Globus pallidus (tissue), 1 donor: ENCODE measurements at regions not wholly inside any gene's neighbourhood (a gene's known extent, or its start where the extent isn't known, plus 50 kb on each side); places are given as distances from the start of the nearest gene placed in this dataset.
"Not testable (repeated sequence)": the region's sequence is repeated elsewhere in the genome, so short reads cannot be mapped to it uniquely, and the experiment has no call there.

Experiments used
- DNase-seq: peaks from one replicate; pipeline ENCODE4 v3.0.0-alpha.2; 2015; ENCODE audit warnings: low spot score

DNA sequence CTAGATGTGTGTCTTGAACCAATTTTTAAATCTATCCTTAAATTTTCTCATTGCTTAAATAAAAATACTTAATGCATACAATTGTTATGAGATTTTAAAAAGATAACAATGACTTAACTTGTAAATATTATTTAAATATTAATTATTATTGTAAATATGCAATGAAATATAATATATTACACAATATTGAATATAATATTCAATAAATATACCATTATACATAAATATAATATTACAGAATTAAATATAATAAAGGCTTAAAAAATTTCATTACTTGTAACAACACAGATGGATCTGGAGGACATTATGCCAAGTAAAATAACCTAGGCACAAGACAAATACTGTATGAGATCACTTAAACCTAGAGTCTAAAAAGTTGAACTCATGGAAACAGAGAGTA lies 1532.3 kb downstream of the PCDH9 start:
- DNase-seq = no peak

DNA sequence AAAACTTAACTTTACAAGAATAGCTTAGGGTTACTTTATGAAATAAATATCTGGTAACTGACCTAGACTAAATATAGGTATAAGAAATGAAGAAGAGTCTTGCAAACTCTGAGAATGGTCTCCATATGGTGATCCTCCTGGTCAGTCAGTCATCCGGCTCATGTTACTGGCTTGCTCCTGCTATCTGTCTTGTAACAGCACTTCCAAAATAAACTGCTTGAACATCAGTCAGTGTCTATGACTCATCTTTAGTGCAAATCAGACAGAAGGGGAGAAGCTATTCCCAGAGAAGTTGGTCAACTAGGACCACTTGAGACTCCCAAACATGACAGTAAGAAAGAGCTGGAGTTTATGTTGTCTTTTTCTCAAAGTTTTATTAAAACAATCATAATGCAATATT lies 1550.9 kb downstream of the PCDH9 start:
- no peak for DNase-seq

DNA sequence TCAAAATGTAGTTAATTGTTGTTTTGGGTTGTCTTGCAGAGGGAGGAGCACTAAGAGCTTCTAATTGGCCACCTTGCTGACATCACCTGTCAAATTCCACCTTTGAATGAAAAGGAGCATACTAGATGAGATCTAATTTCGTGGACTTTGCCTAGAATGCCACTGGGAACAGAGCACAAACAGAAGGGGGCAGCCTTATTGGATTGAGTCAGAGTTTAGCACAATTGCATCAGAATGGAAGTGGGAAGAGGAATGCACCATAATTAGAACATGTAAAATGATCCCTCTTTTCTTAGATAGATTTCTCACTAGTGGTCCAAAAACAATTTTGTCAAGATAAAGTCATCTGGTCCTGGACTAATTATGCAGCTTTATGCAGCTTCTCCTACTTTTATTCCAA lies 1552.2 kb downstream of the PCDH9 start:
- DNase-seq = no peak

DNA sequence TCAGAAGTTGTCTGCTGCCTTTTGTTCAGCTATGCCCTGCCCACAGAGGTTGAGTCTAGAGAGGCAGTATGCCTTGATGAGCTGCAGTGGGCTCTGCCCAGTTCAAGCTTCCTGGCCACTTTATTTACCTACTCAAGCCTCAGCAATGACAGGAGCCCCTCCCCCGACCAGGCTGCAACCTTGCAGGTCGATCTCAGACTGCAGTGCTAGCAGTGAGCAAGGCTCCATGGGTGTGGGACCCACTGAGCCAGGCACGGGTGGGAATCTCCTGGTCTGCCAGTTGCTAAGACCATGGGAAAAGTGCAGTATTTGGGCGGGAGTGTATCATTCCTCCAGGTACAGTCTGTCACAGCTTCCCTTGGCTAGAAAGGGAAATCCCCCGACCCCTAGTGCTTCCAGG lies 1554.8 kb downstream of the PCDH9 start:
- not testable (repeated sequence) for DNase-seq

DNA sequence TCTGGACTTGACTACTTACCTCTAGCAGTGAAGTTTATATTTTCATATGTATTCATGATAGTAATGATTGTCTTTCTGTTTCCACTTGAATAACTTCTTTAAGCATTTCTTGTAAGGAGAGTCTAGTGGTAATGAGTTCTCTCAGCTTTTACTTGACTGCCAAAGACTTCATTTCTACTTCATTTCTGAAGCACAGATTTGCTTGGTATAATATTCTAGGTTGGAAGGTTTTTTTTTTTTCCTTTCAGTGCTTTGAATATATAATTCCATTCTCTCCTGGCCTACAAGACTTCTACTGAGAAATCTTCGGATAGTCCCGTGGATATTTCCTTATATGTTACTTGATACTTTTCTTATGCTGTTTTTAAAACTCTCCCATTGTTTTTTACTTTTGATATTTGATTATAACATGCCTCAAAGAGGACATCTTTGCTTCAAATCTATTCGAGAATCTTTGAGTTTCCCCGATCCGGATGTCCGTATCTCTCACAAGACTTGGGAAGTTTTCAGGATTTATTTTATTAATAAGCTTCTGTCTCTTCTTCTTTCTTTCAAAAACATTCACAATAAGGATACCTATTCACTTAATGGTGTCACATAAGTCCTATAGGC lies 1560.0 kb downstream of the PCDH9 start:
- no peak for DNase-seq

DNA sequence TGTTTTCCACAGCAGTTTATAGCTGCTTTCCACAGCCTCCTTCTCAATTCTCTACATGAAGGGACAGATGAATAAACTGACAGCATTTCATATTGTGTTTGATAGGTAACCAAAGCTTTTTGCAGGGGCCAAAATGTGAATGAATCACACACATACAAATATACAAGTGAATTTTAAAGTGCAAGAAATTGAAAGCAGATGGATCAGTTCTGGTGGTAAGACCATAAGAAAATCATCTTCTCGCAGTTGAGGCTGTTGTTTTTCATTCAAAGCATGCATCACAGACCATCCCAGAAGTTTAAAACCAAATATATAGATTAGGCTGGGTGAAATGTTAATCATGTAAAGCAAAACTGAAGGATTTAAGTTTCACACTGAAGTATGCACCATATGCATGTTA lies 1569.4 kb downstream of the PCDH9 start:
- DNase-seq = no peak

DNA sequence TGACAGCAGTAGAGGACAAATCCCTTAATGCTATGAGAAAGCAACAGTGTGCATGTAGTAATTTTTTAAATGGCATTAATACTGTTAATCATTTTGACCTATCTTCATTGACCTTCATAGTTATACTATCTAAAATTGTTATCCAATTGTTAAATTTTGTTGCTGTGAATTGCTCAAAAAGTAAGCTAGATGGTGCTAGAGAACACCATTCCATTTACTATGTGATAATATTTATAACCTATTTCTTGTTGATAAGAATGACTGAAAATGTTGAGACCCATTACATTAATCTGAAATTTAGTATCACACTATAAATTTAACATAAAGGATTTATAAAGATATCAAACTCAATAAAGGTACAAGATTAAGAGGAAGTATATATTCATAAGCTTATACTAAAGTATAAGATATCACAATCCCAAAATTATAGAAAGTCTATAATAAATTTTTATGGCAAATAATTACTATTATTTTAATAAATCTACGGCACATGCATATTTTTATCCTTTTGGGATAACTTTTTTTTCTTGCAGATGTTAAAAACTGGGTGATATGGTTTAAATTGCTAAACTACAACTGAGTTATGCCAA lies 1573.3 kb downstream of the PCDH9 start:
- DNase-seq = no peak

DNA sequence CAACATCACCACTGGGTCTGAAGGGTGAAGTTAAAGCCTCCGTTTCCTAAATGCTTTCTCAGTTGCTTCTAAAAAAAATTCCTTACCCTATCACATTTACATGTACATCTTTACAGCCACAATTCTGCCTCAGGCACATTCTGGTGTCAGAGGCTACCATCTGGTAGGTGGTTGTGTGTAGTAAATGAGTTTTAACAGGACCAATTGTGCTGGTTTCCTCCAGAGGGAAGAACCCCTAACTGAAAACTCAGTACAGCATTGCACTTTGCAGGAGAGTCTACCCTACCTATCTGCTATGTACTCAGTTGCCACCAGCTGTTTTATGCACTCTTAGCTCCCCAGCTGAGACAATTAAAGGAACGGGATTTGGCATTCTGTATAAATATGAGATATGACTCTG lies 1576.5 kb downstream of the PCDH9 start:
- no peak for DNase-seq

DNA sequence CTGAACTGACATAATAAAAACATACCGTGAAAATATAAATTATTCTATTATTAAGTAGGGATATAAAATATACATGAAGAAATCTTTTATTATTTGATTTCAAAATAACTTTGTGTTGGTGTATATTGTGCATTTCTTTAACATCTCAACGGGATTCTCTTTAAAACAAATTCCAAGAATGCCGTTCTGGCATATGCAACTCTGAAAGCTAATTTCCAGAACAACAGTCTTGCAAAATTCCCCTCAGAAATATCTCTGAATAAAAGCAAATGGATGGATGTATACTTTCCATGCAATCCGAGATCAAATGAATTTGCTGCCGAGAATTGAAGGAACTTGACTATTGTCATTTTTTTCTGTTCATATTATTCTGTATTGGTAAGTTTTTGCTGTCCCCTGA lies 1579.8 kb downstream of the PCDH9 start:
- no peak for DNase-seq

DNA sequence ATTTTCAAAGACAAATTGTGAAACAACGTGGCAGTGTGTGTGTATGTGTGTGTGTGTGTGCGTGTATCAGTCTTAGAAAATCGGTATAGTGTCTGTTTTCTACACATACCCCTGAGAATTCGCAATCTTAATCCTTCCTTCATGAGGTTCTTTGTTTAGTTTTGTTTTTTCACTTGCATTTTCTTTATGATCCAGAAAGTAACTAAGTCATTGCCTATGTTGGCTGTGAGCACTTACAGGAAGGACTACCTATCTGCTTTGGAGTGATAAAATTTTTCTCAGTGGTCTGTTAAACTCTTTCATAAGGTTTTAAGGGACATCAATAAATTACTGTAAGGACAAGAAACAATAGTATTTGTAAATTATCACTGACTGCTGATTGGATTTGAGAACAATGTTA lies 1587.1 kb downstream of the PCDH9 start:
- DNase-seq = no peak

DNA sequence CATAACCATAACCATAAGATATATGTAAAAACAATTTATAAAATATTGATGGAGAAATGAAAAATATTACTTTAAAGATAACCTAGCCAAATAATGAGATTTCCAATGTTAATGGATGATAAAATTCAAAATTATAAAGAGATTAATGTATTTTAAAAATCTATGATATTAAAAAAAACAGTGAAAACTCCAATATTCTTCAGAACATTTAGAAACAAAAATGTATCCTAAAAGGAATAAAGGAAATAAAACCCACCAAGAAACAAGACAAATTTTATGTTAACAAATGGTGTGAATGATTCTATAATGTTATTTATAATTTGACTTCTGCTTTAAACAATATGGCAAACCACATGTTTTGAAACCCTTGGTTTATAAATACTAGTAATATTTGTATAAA lies 1587.8 kb downstream of the PCDH9 start:
- no peak for DNase-seq

DNA sequence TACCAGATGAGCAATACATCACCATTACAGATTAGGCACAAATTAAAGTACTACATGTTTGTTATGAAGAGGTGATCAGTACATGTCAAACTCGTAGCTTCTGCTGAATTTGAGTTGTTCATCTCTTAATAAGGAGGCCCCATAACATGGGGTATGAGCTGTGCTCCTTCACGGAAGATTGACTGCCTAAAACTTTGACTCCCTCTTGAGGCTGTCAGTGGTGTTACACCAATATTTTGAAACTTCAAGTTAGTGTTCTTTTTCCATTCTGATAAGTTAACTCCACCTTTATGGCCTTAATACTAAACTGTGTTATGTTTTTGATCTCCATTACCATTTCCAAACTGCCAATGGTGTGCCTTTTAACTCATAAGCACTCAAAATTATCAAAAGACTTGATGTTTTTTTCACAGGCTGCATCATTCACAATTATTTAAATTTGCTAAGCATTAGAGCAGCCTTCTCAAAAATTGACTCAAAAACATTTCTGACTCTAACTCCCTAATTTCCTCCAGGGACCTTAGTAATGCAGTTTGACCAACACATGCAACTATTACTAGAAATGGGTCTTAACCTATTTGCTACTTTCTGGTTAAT lies 1591.5 kb downstream of the PCDH9 start:
- peak; percentile 10 for DNase-seq

DNA sequence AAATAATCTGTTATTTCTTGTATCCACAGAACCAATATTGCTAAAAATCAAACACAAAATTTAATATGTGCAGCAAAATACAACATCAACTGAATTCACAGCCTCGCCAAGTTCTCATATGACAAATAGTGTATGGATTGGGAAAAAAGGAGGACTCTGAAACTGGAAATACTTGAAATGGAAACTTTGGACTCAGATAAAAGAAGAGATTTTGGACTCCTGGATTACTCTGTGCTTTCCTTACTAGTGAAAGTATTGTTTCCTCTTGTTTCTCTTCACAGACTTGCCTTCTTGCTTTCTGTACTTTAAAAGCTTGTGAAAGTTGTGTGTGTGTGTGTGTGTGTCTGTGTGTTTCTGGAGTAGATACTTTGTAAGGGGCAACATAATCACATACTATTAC lies 1596.3 kb downstream of the PCDH9 start:
- DNase-seq = no peak

DNA sequence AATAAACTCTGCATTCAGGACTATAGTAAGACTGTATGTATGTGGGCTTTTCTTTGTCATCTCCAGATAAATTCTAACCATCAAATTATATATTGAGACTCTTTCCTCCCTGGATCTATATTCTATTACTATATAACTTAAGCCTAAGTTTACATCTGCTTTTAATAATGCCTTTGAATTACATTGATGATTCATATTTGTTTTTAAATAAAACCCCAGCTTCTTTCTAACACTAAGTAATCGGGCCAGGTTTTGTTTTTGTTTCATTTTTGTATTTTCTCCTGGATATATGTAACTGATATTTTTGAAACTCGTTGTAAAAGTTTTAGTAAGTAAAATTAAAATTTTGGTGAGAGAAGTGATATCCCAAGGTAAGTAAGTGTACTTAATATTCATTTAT lies 1599.1 kb downstream of the PCDH9 start:
- DNase-seq = no peak

DNA sequence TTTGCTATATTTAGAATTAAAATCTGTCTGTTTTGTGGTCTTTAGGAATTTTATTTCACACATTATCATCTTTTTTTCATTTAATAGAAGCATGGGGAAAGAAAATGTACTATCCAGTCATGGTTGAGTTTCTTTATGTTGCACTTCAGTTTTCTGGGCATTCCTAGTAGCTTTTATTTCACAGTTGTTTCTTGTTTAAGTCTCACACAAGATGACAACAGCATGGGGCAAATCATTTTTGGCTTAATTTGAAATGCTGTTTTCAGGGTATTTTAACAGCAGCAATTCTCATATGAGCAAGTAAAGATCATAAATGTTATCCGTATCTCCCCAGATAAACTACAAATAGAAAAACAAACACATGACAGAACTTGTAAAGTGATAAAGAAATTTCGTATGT lies 1600.2 kb downstream of the PCDH9 start:
- no peak for DNase-seq

DNA sequence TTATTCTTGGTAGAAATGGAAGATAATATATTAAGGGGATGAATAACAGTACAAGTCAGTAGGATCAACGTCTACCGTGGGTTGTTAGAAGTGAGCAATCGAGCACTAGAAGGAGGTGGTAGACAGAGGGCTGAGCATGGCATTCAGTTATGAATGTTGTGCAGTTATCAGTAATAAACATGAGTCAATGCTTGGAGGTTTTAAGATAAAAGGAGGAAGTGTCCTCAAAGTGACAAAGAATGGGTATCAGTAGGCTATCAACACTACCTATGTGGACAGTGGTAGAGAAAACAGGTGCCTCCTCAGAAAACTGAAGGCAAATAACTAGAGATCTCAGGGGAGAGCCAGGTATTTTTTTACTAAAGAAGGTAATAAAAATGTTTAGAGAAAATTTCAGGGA lies 1607.0 kb downstream of the PCDH9 start:
- no peak for DNase-seq

DNA sequence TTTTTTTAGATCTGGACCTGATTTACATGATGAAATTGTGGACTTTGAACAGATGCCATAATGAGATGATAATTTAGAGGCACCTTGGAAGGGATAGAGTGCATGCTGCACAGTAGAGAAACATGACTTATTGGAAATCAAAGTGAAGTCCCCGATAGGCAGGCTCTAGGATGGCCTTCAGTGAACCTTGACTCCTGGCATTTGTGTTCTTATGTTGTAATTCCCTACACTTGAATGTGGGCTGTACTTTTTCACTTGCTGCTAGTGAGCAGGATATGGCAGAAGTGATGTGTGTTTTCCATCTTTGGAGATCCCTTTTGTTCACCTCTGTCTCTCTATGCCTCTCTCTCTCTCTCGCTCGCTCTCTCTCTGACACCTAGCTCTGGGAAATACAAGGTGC lies 1614.6 kb downstream of the PCDH9 start:
- DNase-seq = no peak

DNA sequence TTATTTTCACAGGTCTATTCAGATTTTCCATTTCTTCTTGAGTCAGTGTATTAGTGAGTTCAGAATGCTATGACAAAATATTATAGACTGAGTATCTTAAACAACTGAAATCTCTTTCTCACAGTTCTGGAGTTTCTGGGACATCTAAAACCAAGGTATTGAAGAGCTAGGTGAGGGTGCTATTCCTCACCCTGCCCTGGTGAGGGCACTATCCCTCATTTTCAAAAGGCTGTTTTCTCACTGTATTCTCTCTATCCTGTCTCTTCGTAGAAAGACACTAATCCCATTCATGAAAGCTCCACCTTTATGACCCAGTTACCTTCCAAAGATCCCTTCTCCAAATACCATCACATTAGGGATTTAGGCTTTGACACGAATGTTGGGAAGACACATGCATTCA lies 1617.1 kb downstream of the PCDH9 start:
- no peak for DNase-seq

DNA sequence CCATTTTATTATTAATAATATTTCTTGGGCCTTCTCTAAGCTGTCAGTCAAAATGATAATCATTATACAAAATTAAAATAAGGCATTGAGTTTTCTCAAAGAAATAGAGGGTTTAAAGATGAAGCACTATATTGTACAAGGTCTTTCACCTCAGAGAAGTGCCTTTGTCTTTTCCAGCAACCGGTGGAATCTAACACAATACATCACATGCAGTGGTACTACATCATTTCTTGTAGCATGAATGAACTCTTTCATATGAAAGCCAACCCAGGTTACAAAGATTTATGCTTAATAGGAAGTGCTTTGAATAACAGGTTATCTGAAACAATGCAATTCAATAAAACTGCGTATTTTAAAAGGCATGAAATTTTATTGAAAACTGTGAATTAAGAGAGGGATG lies 1620.8 kb downstream of the PCDH9 start:
- no peak for DNase-seq

DNA sequence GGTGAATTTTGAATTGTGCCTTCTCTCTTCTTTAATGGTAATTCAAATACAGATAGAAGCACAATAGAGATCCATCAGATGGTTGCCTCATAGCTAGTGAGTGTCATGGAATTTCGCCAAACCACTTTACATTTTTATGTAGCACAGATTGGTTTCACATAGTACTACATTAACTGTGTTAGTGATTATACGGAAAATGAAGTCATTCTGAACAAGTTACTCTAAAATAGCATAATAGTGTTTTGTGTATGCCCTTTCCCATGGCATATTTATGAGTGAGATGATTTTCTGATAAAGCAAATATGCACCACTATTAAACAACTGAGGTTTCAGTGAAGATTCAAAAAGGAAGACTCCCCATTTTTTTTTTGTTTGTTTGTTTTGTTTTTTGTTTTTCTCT lies 1623.5 kb downstream of the PCDH9 start:
- DNase-seq = no peak

DNA sequence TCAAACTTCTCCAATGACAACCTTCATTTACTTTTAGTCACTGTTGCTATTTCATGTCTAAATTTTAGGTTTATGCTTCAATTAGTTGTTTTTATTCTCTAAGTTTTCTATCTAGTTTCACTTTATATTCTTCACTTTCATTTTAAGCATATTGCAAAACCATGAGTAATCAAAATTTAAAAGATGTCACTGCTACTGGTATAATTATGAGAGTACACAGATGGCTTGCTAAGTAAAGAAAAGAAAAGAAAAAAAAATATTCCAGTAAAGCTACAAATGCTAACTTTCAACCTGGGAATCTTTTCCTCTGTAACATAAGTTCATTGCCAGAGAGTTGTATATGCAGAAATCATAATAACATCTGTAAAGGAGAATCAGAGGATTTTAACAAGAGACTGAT lies 1624.7 kb downstream of the PCDH9 start:
- no peak for DNase-seq

DNA sequence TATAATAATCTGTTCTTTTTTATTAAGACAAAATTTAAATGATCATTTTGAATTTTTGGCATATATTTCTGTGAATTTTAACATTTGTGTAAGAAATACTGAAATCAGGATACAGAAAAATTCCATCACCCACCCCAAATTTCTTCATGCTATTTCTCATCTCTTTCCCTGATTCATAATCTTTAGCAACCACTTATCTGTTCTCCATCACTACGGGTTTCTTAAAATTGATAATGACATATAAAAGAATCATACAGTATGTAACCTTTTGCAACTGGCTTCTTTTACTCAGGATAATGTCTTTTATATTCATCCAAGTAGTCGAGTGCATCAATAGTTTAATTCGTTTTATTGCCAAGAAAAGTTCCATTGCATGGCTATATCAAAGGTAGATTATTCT lies 1627.0 kb downstream of the PCDH9 start:
- DNase-seq = no peak

DNA sequence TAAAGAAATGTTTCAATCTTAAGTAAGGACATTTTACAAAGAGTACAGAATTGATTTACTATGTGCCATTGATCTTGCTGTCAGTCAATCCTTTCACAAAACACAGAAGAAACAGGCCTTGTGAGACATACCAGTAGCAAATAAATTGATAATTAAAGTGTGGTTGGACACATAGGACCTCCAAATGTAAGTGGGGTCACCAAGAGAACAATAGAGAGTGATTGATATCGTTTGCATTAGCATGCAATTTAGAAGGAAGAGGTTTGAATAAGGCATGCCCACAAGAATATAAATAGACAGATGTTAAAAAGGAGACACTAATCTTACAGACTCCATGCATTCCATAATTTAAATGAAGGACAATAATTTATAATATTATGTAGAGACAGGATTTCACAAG lies 1628.3 kb downstream of the PCDH9 start:
- no peak for DNase-seq

DNA sequence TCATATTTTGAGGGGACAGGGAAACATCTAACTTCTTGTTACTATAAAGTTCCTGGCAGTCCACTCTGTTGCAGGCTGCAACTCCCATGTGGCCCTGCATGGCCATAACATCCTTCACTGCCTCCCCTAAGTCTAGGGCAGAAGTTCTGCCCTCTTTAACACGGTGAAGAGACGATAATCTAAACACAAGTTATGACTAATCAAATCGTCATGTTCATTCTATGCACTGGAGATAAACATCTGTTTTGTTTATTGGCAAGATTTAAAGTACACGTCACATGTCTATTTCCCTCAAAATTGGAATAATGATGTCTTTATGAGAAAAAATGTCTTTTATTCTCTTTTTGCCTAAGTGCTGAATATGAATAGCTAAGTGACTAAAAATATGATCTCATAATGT lies 1629.4 kb downstream of the PCDH9 start:
- no peak for DNase-seq
